ENCODE measurements at regions not wholly inside any gene's neighbourhood (a gene's known extent, or its start where the extent isn't known, plus 50 kb on each side); places are given as distances from the start of the nearest gene placed in this dataset.

GRCh38 chr22:49208004-49208402, 619.7 kb downstream of the BRD1 start:
- Histone ChIP-seq H3K27me3 (replicated peaks; ENCODE audit: control insufficient read depth, insufficient read depth, low read length, poor library complexity, severe bottlenecking) (no peaks in the 10 kb centered on the region), H3K9me3 (ENCODE audit: control insufficient read depth, low read length) (no peaks in the 10 kb centered on the region), H3K4me3 (ENCODE audit: insufficient read depth, low read depth, low read length, poor library complexity, severe bottlenecking) (no peak overlapping the region), H3K36me3 (ENCODE audit: control insufficient read depth, insufficient read depth, low read length) (no peaks in the 10 kb centered on the region), H3K4me1 (ENCODE audit: control insufficient read depth, insufficient read depth, low read length, poor library complexity, severe bottlenecking) (no peaks in the 10 kb centered on the region), H3K27ac (ENCODE audit: insufficient read depth, low read length, poor library complexity, severe bottlenecking) (no peak overlapping the region)
- DNase-seq: no peak

GRCh38 chr22:49207008-49208003, 620.4 kb downstream of the BRD1 start:
- Histone ChIP-seq H3K27me3 (replicated peaks; ENCODE audit: control insufficient read depth, insufficient read depth, low read length, poor library complexity, severe bottlenecking) (no peaks in the 10 kb centered on the region), H3K9me3 (ENCODE audit: control insufficient read depth, low read length) (no peaks in the 10 kb centered on the region), H3K4me3 (ENCODE audit: insufficient read depth, low read depth, low read length, poor library complexity, severe bottlenecking) (no peak overlapping the region), H3K27ac (ENCODE audit: insufficient read depth, low read length, poor library complexity, severe bottlenecking) (no peak overlapping the region), H3K4me1 (ENCODE audit: control insufficient read depth, insufficient read depth, low read length, poor library complexity, severe bottlenecking) (no peaks in the 10 kb centered on the region), H3K36me3 (ENCODE audit: control insufficient read depth, insufficient read depth, low read length) (no peaks in the 10 kb centered on the region)
- DNase-seq: no peak

- Histone ChIP-seq H3K27me3 (replicated peaks; ENCODE audit: control insufficient read depth, insufficient read depth, low read length, poor library complexity, severe bottlenecking) (no peaks in the 10 kb centered on the region), H3K27ac (ENCODE audit: insufficient read depth, low read length, poor library complexity, severe bottlenecking) (no peak overlapping the region), H3K4me1 (ENCODE audit: control insufficient read depth, insufficient read depth, low read length, poor library complexity, severe bottlenecking) (no peaks in the 10 kb centered on the region), H3K4me3 (ENCODE audit: insufficient read depth, low read depth, low read length, poor library complexity, severe bottlenecking) (no peak overlapping the region), H3K9me3 (ENCODE audit: control insufficient read depth, low read length) (no peaks in the 10 kb centered on the region), H3K36me3 (ENCODE audit: control insufficient read depth, insufficient read depth, low read length) (no peaks in the 10 kb centered on the region)
- no peak for DNase-seq
Measured at GRCh38 chr22:49206281-49206680, 621.4 kb downstream of the BRD1 start.

GRCh38 chr22:49205483-49205800, 622.2 kb downstream of the BRD1 start:
- no peaks in the 10 kb centered on the region for H3K36me3 ChIP-seq (ENCODE audit: control insufficient read depth, insufficient read depth, low read length)
- no peaks in the 10 kb centered on the region for H3K9me3 ChIP-seq (ENCODE audit: control insufficient read depth, low read length)
- no peak overlapping the region for H3K27ac ChIP-seq (ENCODE audit: insufficient read depth, low read length, poor library complexity, severe bottlenecking)
- no peak overlapping the region for H3K4me3 ChIP-seq (ENCODE audit: insufficient read depth, low read depth, low read length, poor library complexity, severe bottlenecking)
- no peaks in the 10 kb centered on the region for H3K4me1 ChIP-seq (ENCODE audit: control insufficient read depth, insufficient read depth, low read length, poor library complexity, severe bottlenecking)
- DNase-seq: no peak
- no peaks in the 10 kb centered on the region for H3K27me3 ChIP-seq (replicated peaks; ENCODE audit: control insufficient read depth, insufficient read depth, low read length, poor library complexity, severe bottlenecking)

- DNase-seq: no peak
- Histone ChIP-seq H3K4me3 (ENCODE audit: insufficient read depth, low read depth, low read length, poor library complexity, severe bottlenecking) (no peak overlapping the region), H3K9me3 (ENCODE audit: control insufficient read depth, low read length) (no peaks in the 10 kb centered on the region), H3K36me3 (ENCODE audit: control insufficient read depth, insufficient read depth, low read length) (no peaks in the 10 kb centered on the region), H3K27me3 (replicated peaks; ENCODE audit: control insufficient read depth, insufficient read depth, low read length, poor library complexity, severe bottlenecking) (no peaks in the 10 kb centered on the region), H3K4me1 (ENCODE audit: control insufficient read depth, insufficient read depth, low read length, poor library complexity, severe bottlenecking) (no peaks in the 10 kb centered on the region), H3K27ac (ENCODE audit: insufficient read depth, low read length, poor library complexity, severe bottlenecking) (no peak overlapping the region)
Measured at GRCh38 chr22:49204599-49205482, 622.8 kb downstream of the BRD1 start.

GRCh38 chr22:49203859-49204598, 623.6 kb downstream of the BRD1 start:
- no peak for DNase-seq
- no peaks in the 10 kb centered on the region for H3K27me3 ChIP-seq (replicated peaks; ENCODE audit: control insufficient read depth, insufficient read depth, low read length, poor library complexity, severe bottlenecking)
- no peak overlapping the region for H3K4me3 ChIP-seq (ENCODE audit: insufficient read depth, low read depth, low read length, poor library complexity, severe bottlenecking)
- H3K9me3 ChIP-seq (ENCODE audit: control insufficient read depth, low read length): no peaks in the 10 kb centered on the region
- no peaks in the 10 kb centered on the region for H3K36me3 ChIP-seq (ENCODE audit: control insufficient read depth, insufficient read depth, low read length)
- H3K4me1 ChIP-seq (ENCODE audit: control insufficient read depth, insufficient read depth, low read length, poor library complexity, severe bottlenecking): no peaks in the 10 kb centered on the region
- H3K27ac ChIP-seq (ENCODE audit: insufficient read depth, low read length, poor library complexity, severe bottlenecking): no peak overlapping the region

- no peak overlapping the region for H3K4me3 ChIP-seq (ENCODE audit: insufficient read depth, low read depth, low read length, poor library complexity, severe bottlenecking)
- no peak for DNase-seq
- H3K9me3 ChIP-seq (ENCODE audit: control insufficient read depth, low read length): no peaks in the 10 kb centered on the region
Measured at GRCh38 chr22:49203091-49203858, 624.4 kb downstream of the BRD1 start.

GRCh38 chr22:49202226-49202625, 625.4 kb downstream of the BRD1 start:
- DNase-seq: no peak
- Histone ChIP-seq H3K27ac (ENCODE audit: insufficient read depth, low read length, poor library complexity, severe bottlenecking) (no peak overlapping the region), H3K4me1 (ENCODE audit: control insufficient read depth, insufficient read depth, low read length, poor library complexity, severe bottlenecking) (no peaks in the 10 kb centered on the region), H3K4me3 (ENCODE audit: insufficient read depth, low read depth, low read length, poor library complexity, severe bottlenecking) (no peak overlapping the region), H3K9me3 (ENCODE audit: control insufficient read depth, low read length) (no peaks in the 10 kb centered on the region), H3K36me3 (ENCODE audit: control insufficient read depth, insufficient read depth, low read length) (no peaks in the 10 kb centered on the region), H3K27me3 (replicated peaks; ENCODE audit: control insufficient read depth, insufficient read depth, low read length, poor library complexity, severe bottlenecking) (no peaks in the 10 kb centered on the region)

More at GRCh38 chr22:49203091-49203858, 624.4 kb downstream of the BRD1 start:
- Histone ChIP-seq H3K4me1 (ENCODE audit: control insufficient read depth, insufficient read depth, low read length, poor library complexity, severe bottlenecking) (no peaks in the 10 kb centered on the region), H3K27ac (ENCODE audit: insufficient read depth, low read length, poor library complexity, severe bottlenecking) (no peak overlapping the region), H3K27me3 (replicated peaks; ENCODE audit: control insufficient read depth, insufficient read depth, low read length, poor library complexity, severe bottlenecking) (no peaks in the 10 kb centered on the region), H3K36me3 (ENCODE audit: control insufficient read depth, insufficient read depth, low read length) (no peaks in the 10 kb centered on the region)
